ENCODE measurements at regions not wholly inside any gene's neighbourhood (a gene's known extent, or its start where the extent isn't known, plus 50 kb on each side); places are given as distances from the start of the nearest gene placed in this dataset.

DNA sequence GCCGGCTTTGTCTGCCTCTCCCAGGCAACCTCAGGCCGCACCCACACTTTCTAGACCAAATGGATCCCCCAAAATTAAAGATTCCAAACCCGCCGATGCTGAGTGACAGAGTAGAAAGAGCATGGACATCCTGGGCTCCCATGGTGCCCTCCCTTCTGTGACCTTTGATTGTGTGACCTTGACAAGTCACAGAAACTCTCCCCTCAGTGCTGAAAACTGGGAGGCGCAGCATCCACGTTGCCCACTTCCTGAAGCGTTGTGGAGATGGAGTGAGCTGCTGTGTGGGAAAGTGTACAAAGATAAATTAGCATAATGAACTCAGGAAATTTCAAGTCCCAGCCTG is 74.4 kb upstream of the MFGE8 start:
- H3K9me3 ChIP-seq (ENCODE audit: control insufficient read depth, insufficient read depth, low read length) = no peaks in the 10 kb centered on the region
- no peaks in the 10 kb centered on the region for H3K9me2 ChIP-seq (replicated peaks; ENCODE audit: control insufficient read depth, low read length)
- no peaks in the 10 kb centered on the region for H4K20me1 ChIP-seq (ENCODE audit: control insufficient read depth, insufficient read depth, low read depth, low read length)
- TF ChIP-seq CTCF (IDR thresholded peaks at IDR 0.05; ENCODE audit: low read depth, low read length, poor library complexity, severe bottlenecking) = no peak
- no peak for TF ChIP-seq EZH2phosphoT487 (IDR thresholded peaks at IDR 0.05; ENCODE audit: borderline replicate concordance, low read length)
- no peaks in the 10 kb centered on the region for H3K79me2 ChIP-seq (ENCODE audit: control insufficient read depth, low read length)
- no peaks in the 10 kb centered on the region for H3F3A ChIP-seq (ENCODE audit: control insufficient read depth, insufficient read depth)
- no peak overlapping the region for H3K4me2 ChIP-seq (ENCODE audit: low read length)
- no peaks in the 10 kb centered on the region for H3K36me3 ChIP-seq (ENCODE audit: control insufficient read depth, low read length)
- no peak overlapping the region for H3K27ac ChIP-seq (ENCODE audit: low read depth, low read length)
- no peak overlapping the region for H3K4me3 ChIP-seq (ENCODE audit: low read length)
- peaks cover 2% of the 10 kb centered on the region for H3K27me3 ChIP-seq (ENCODE audit: control insufficient read depth, low read length)
- H3K4me1 ChIP-seq (ENCODE audit: control insufficient read depth, low read length) = peaks cover 5% of the 10 kb centered on the region

GRCh38 chr15:88987934-88988671 is 74.9 kb upstream of the MFGE8 start:
- Histone ChIP-seq H3K27me3 (ENCODE audit: control insufficient read depth, low read length) (peaks cover 2% of the 10 kb centered on the region), H3K9me3 (ENCODE audit: control insufficient read depth, insufficient read depth, low read length) (no peaks in the 10 kb centered on the region), H3K4me3 (ENCODE audit: low read length) (no peak overlapping the region), H3K36me3 (ENCODE audit: control insufficient read depth, low read length) (no peaks in the 10 kb centered on the region), H3K79me2 (ENCODE audit: control insufficient read depth, low read length) (no peaks in the 10 kb centered on the region), H3F3A (ENCODE audit: control insufficient read depth, insufficient read depth) (no peaks in the 10 kb centered on the region), H3K4me1 (ENCODE audit: control insufficient read depth, low read length) (no peaks in the 10 kb centered on the region), H4K20me1 (ENCODE audit: control insufficient read depth, insufficient read depth, low read depth, low read length) (no peaks in the 10 kb centered on the region), H3K9me2 (replicated peaks; ENCODE audit: control insufficient read depth, low read length) (no peaks in the 10 kb centered on the region), H3K27ac (ENCODE audit: low read depth, low read length) (no peak overlapping the region), H3K4me2 (ENCODE audit: low read length) (no peak overlapping the region)
- TF ChIP-seq CTCF (IDR thresholded peaks at IDR 0.05; ENCODE audit: low read depth, low read length, poor library complexity, severe bottlenecking) (no peak), EZH2phosphoT487 (IDR thresholded peaks at IDR 0.05; ENCODE audit: borderline replicate concordance, low read length) (no peak)

DNA sequence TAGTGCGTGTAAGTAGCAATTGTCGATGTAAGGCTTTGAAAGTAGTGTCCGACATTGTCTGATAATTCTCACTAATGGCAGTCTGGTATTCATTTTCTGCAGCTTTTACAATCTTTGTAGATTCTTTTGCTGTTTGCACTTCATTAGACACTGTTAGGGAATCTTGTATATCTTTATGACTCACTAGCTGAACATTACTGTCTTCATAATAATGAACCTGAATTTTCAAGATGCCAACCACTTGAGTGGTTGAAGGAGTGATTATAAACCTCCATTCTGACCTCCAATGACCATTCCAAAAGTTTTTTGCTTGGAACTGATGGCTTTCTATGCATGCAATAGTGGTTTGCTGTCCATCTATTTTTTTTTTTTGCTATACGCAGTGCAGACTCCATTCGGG is 76.4 kb upstream of the MFGE8 start:
- TF ChIP-seq CTCF (IDR thresholded peaks at IDR 0.05; ENCODE audit: low read depth, low read length, poor library complexity, severe bottlenecking) = no peak
- no peak for TF ChIP-seq EZH2phosphoT487 (IDR thresholded peaks at IDR 0.05; ENCODE audit: borderline replicate concordance, low read length)
- Histone ChIP-seq H3K27ac (ENCODE audit: low read depth, low read length) (no peak overlapping the region), H4K20me1 (ENCODE audit: control insufficient read depth, insufficient read depth, low read depth, low read length) (no peaks in the 10 kb centered on the region), H3K36me3 (ENCODE audit: control insufficient read depth, low read length) (no peaks in the 10 kb centered on the region), H3F3A (ENCODE audit: control insufficient read depth, insufficient read depth) (no peaks in the 10 kb centered on the region), H3K27me3 (ENCODE audit: control insufficient read depth, low read length) (peaks cover 2% of the 10 kb centered on the region), H3K9me3 (ENCODE audit: control insufficient read depth, insufficient read depth, low read length) (no peaks in the 10 kb centered on the region), H3K9me2 (replicated peaks; ENCODE audit: control insufficient read depth, low read length) (no peaks in the 10 kb centered on the region), H3K4me3 (ENCODE audit: low read length) (no peak overlapping the region), H3K4me1 (ENCODE audit: control insufficient read depth, low read length) (no peaks in the 10 kb centered on the region), H3K4me2 (ENCODE audit: low read length) (no peak overlapping the region), H3K79me2 (ENCODE audit: control insufficient read depth, low read length) (no peaks in the 10 kb centered on the region)

Measured in DOHH2 (cell line).